WTC11 (cell line): ENCODE measurements at regions not wholly inside any gene's neighbourhood (a gene's known extent, or its start where the extent isn't known, plus 50 kb on each side); places are given as distances from the start of the nearest gene placed in this dataset.

Experiments used
- ATAC-seq: fragments of 200-7000 bp; cut with Tn5 transposase; 2 replicates; pipeline ENCODE4 v1.10.0; 2021; ENCODE audit warnings: mild to moderate bottlenecking, moderate library complexity
- CTCF ChIA-PET: fragments of 300-600 bp; sonication (Branson Sonifier 250); formaldehyde crosslinking; loops from one replicate; lab custom pipeline; 2021; ENCODE audit warnings: antibody characterized with exemption; lab: Charles Lee
- POLR2A ChIA-PET: fragments of 350-600 bp; sonication (Branson Sonifier 250); formaldehyde crosslinking; loops from one replicate; lab custom pipeline; 2021; ENCODE audit warnings: antibody characterized with exemption; lab: Charles Lee
- DNase-seq: peaks from one replicate; pipeline ENCODE4 v3.0.0; 2021; ENCODE audit warnings: low spot score
- H3K27ac Mint-ChIP-seq: 2 replicates; pipeline ENCODE4 v1.8.0; 2021; ENCODE audit warnings: mixed read lengths
- H3K27me3 Mint-ChIP-seq: 2 replicates; pipeline ENCODE4 v1.8.0; 2021; ENCODE audit warnings: low read depth, mild to moderate bottlenecking, moderate library complexity, mixed read lengths
- H3K36me3 Mint-ChIP-seq: 2 replicates; pipeline ENCODE4 v1.8.0; 2021; ENCODE audit warnings: mixed read lengths
- H3K4me1 Mint-ChIP-seq: 2 replicates; pipeline ENCODE4 v1.8.0; 2022; ENCODE audit warnings: mixed read lengths
- H3K4me3 Mint-ChIP-seq: 2 replicates; pipeline ENCODE4 v1.8.0; 2021; ENCODE audit warnings: mild to moderate bottlenecking, moderate library complexity, mixed read lengths
- H3K9me3 Mint-ChIP-seq: 2 replicates; pipeline ENCODE4 v1.8.0; 2021; ENCODE audit warnings: mixed read lengths
- CBFB ChIP-seq: sonication (generic); formaldehyde crosslinking; IDR thresholded peaks from 2 replicates; pipeline ENCODE4 v1.8.1; 2022; ENCODE audit warnings: mild to moderate bottlenecking, low read depth, missing genetic modification reagents
- ELF4 ChIP-seq: sonication (generic); formaldehyde crosslinking; IDR thresholded peaks from 2 replicates; pipeline ENCODE4 v1.8.1; 2022; ENCODE audit warnings: low read depth, mild to moderate bottlenecking, moderate library complexity, missing genetic modification reagents
- ESRRA ChIP-seq: sonication (generic); formaldehyde crosslinking; IDR thresholded peaks from 2 replicates; pipeline ENCODE4 v1.8.1; 2022; ENCODE audit warnings: mild to moderate bottlenecking, missing genetic modification reagents, borderline replicate concordance
- ETV6 ChIP-seq: sonication (generic); formaldehyde crosslinking; IDR thresholded peaks from 2 replicates; pipeline ENCODE4 v1.8.1; 2022; ENCODE audit warnings: mild to moderate bottlenecking, missing genetic modification reagents
- FOXK1 ChIP-seq: sonication (generic); formaldehyde crosslinking; IDR thresholded peaks from 2 replicates; pipeline ENCODE4 v1.8.0; 2022; ENCODE audit warnings: mild to moderate bottlenecking, moderate library complexity, missing genetic modification reagents
- GABPB1 ChIP-seq: sonication (generic); formaldehyde crosslinking; IDR thresholded peaks from 2 replicates; pipeline ENCODE4 v1.8.1; 2023; ENCODE audit warnings: mild to moderate bottlenecking, missing genetic modification reagents
- MLX ChIP-seq: sonication (generic); formaldehyde crosslinking; IDR thresholded peaks from 2 replicates; pipeline ENCODE4 v1.8.1; 2023; ENCODE audit warnings: mild to moderate bottlenecking, missing genetic modification reagents, moderate library complexity
- NFATC4 ChIP-seq: fragments of 250-450 bp; sonication (Bioruptor Pico); IDR thresholded peaks from 2 replicates; pipeline ENCODE4 v1.9.0; 2021; ENCODE audit warnings: mild to moderate bottlenecking
- NFE2L1 ChIP-seq: sonication (generic); formaldehyde crosslinking; IDR thresholded peaks from 2 replicates; pipeline ENCODE4 v1.8.1; 2023; ENCODE audit warnings: missing genetic modification reagents
- NFYB ChIP-seq: sonication (generic); formaldehyde crosslinking; conservative IDR thresholded peaks from 2 replicates; pipeline ENCODE4 v1.8.0; 2022; ENCODE audit warnings: low read depth, missing genetic modification reagents
- OVOL2 ChIP-seq: fragments of 250-450 bp; sonication (Bioruptor Pico); IDR thresholded peaks from 2 replicates; pipeline ENCODE4 v1.9.0; 2021; ENCODE audit warnings: mild to moderate bottlenecking, borderline replicate concordance
- PRRX2 ChIP-seq: fragments of 250-450 bp; sonication (Bioruptor Pico); IDR thresholded peaks from 2 replicates; pipeline ENCODE4 v1.8.0; 2021; ENCODE audit warnings: mild to moderate bottlenecking
- SMAD3 ChIP-seq: sonication (generic); formaldehyde crosslinking; IDR thresholded peaks from 2 replicates; pipeline ENCODE4 v1.8.0; 2022; ENCODE audit warnings: missing genetic modification reagents, mild to moderate bottlenecking, borderline replicate concordance
- TCF7 ChIP-seq: sonication (generic); formaldehyde crosslinking; IDR thresholded peaks from 2 replicates; pipeline ENCODE4 v1.8.0; 2022; ENCODE audit warnings: mild to moderate bottlenecking, low read depth, missing genetic modification reagents, moderate library complexity
- ZNF121 ChIP-seq: sonication (generic); formaldehyde crosslinking; IDR thresholded peaks from 2 replicates; pipeline ENCODE4 v1.8.0; 2023; ENCODE audit warnings: missing genetic modification reagents
- ZNF219 ChIP-seq: sonication (generic); formaldehyde crosslinking; IDR thresholded peaks from 2 replicates; pipeline ENCODE4 v1.8.0; 2023; ENCODE audit warnings: missing genetic modification reagents, mild to moderate bottlenecking, borderline replicate concordance
- ZNF232 ChIP-seq: sonication (generic); formaldehyde crosslinking; IDR thresholded peaks from 2 replicates; pipeline ENCODE4 v1.8.0; 2022; ENCODE audit warnings: mild to moderate bottlenecking, missing genetic modification reagents
- ZNF263 ChIP-seq: sonication (generic); formaldehyde crosslinking; IDR thresholded peaks from 2 replicates; pipeline ENCODE4 v1.8.1; 2022; ENCODE audit warnings: low read depth, mild to moderate bottlenecking, moderate library complexity, missing genetic modification reagents
- ZNF281 ChIP-seq: sonication (generic); formaldehyde crosslinking; IDR thresholded peaks from 2 replicates; pipeline ENCODE4 v1.8.0; 2023; ENCODE audit warnings: mild to moderate bottlenecking, missing genetic modification reagents
- ZNF317 ChIP-seq: sonication (generic); formaldehyde crosslinking; IDR thresholded peaks from 2 replicates; pipeline ENCODE4 v1.8.1; 2023; ENCODE audit warnings: low read depth, mild to moderate bottlenecking, moderate library complexity, missing genetic modification reagents, borderline replicate concordance
- ZNF416 ChIP-seq: fragments of 250-450 bp; sonication (Bioruptor Pico); IDR thresholded peaks from 2 replicates; pipeline ENCODE4 v1.9.0; 2021; ENCODE audit warnings: mild to moderate bottlenecking, inconsistent platforms
- ZNF423 ChIP-seq: fragments of 250-450 bp; sonication (Bioruptor Pico); IDR thresholded peaks from 2 replicates; pipeline ENCODE4 v2.1.2; 2022; ENCODE audit warnings: mild to moderate bottlenecking, moderate library complexity
- TF ChIP-seq, protein P1 (sequence below): sonication (generic); formaldehyde crosslinking; IDR thresholded peaks from 2 replicates; pipeline ENCODE4 v1.8.1; 2023; ENCODE audit warnings: mild to moderate bottlenecking, missing genetic modification reagents
- TF ChIP-seq, protein P2 (sequence below): sonication (generic); formaldehyde crosslinking; IDR thresholded peaks from 2 replicates; pipeline ENCODE4 v1.8.1; 2022; ENCODE audit warnings: low read depth, mild to moderate bottlenecking, moderate library complexity, missing genetic modification reagents, borderline replicate concordance
- TF ChIP-seq, protein P3 (sequence below): sonication (generic); formaldehyde crosslinking; IDR thresholded peaks from 2 replicates; pipeline ENCODE4 v1.8.1; 2022; ENCODE audit warnings: low read depth, missing genetic modification reagents, borderline replicate concordance
- TF ChIP-seq, protein P4 (sequence below): fragments of 250-450 bp; sonication (Bioruptor Pico); conservative IDR thresholded peaks from 2 replicates; pipeline ENCODE4 v1.9.0; 2021; ENCODE audit warnings: mild to moderate bottlenecking
- TF ChIP-seq, protein P5 (sequence below): fragments of 250-450 bp; sonication (Bioruptor Pico); IDR thresholded peaks from 2 replicates; pipeline ENCODE4 v1.9.0; 2021; ENCODE audit warnings: moderate library complexity, mild to moderate bottlenecking, inconsistent platforms, borderline replicate concordance

- TF ChIP-seq NFATC4 (CRISPR knock-in tag) = no peak
- TF ChIP-seq ZNF232 (CRISPR knock-in tag) = no peak
- TF ChIP-seq ZNF423 (CRISPR knock-in tag) = no peak
- TF ChIP-seq, protein P1, sequence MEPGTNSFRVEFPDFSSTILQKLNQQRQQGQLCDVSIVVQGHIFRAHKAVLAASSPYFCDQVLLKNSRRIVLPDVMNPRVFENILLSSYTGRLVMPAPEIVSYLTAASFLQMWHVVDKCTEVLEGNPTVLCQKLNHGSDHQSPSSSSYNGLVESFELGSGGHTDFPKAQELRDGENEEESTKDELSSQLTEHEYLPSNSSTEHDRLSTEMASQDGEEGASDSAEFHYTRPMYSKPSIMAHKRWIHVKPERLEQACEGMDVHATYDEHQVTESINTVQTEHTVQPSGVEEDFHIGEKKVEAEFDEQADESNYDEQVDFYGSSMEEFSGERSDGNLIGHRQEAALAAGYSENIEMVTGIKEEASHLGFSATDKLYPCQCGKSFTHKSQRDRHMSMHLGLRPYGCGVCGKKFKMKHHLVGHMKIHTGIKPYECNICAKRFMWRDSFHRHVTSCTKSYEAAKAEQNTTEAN = no peak
- TF ChIP-seq CBFB = no peak
- TF ChIP-seq PRRX2 (CRISPR knock-in tag) = no peak
- no peak for TF ChIP-seq NFE2L1
- no peak for TF ChIP-seq ELF4 (CRISPR knock-in tag)
- TF ChIP-seq, all 79 proteins: peak for 0
These were observed 174.6 kb upstream of the GATB start (continued) for GRCh38 chr4:151935411-151935810.

DNA sequence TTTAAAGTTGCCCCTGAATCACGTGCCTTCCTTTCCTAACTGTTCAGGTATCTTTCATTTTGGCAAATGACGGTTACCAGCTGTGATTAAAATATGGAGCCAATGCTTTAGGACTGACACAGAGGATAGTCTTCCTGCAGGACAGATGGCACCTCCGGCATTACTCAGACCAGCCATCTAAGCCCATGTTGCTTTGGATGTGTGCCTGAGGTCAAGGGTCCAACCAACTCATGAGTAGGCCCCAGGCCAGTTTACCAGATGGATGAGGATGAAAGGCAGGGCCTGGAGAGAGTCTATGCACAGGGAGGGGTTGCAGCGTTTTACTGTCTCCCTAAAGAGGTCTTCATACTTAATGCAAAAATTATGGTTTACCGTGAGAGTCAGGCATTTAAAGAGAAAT, 174.0 kb upstream of the GATB start:
- Mint-ChIP-seq H3K27me3 (peaks cover 3% of the 10 kb centered on the region; the same call in 1 of the 2 replicates), H3K4me1 (peaks cover 3% of the 10 kb centered on the region; the same call in 1 of the 2 replicates), H3K36me3 (no peaks in the 10 kb centered on the region), H3K4me3 (no peak overlapping the region)
- DNase-seq (no peak), ATAC-seq (no peak)
- CTCF ChIA-PET = no interaction called here
- no peak for TF ChIP-seq ETV6
- no peak for TF ChIP-seq ZNF263
- TF ChIP-seq, protein P2, sequence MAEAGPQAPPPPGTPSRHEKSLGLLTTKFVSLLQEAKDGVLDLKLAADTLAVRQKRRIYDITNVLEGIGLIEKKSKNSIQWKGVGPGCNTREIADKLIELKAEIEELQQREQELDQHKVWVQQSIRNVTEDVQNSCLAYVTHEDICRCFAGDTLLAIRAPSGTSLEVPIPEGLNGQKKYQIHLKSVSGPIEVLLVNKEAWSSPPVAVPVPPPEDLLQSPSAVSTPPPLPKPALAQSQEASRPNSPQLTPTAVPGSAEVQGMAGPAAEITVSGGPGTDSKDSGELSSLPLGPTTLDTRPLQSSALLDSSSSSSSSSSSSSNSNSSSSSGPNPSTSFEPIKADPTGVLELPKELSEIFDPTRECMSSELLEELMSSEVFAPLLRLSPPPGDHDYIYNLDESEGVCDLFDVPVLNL (CRISPR knock-in tag) = no peak
- no peak for TF ChIP-seq FOXK1
- TF ChIP-seq GABPB1 = no peak
- no peak for TF ChIP-seq ESRRA (CRISPR knock-in tag)
- TF ChIP-seq, protein P3, sequence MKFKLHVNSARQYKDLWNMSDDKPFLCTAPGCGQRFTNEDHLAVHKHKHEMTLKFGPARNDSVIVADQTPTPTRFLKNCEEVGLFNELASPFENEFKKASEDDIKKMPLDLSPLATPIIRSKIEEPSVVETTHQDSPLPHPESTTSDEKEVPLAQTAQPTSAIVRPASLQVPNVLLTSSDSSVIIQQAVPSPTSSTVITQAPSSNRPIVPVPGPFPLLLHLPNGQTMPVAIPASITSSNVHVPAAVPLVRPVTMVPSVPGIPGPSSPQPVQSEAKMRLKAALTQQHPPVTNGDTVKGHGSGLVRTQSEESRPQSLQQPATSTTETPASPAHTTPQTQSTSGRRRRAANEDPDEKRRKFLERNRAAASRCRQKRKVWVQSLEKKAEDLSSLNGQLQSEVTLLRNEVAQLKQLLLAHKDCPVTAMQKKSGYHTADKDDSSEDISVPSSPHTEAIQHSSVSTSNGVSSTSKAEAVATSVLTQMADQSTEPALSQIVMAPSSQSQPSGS (CRISPR knock-in tag) = no peak
- no peak for TF ChIP-seq OVOL2 (CRISPR knock-in tag)
- no peak for TF ChIP-seq TCF7 (CRISPR knock-in tag)
- TF ChIP-seq ZNF416 (CRISPR knock-in tag) = no peak
- no peak for TF ChIP-seq SMAD3 (CRISPR knock-in tag)
- TF ChIP-seq ZNF317 (CRISPR knock-in tag) = no peak
- TF ChIP-seq ZNF219 (CRISPR knock-in tag) = no peak
- no peak for TF ChIP-seq ZNF281 (CRISPR knock-in tag)
- no peak for TF ChIP-seq NFYB (CRISPR knock-in tag)
- TF ChIP-seq ZNF121 (CRISPR knock-in tag) = no peak
- TF ChIP-seq, protein P4, sequence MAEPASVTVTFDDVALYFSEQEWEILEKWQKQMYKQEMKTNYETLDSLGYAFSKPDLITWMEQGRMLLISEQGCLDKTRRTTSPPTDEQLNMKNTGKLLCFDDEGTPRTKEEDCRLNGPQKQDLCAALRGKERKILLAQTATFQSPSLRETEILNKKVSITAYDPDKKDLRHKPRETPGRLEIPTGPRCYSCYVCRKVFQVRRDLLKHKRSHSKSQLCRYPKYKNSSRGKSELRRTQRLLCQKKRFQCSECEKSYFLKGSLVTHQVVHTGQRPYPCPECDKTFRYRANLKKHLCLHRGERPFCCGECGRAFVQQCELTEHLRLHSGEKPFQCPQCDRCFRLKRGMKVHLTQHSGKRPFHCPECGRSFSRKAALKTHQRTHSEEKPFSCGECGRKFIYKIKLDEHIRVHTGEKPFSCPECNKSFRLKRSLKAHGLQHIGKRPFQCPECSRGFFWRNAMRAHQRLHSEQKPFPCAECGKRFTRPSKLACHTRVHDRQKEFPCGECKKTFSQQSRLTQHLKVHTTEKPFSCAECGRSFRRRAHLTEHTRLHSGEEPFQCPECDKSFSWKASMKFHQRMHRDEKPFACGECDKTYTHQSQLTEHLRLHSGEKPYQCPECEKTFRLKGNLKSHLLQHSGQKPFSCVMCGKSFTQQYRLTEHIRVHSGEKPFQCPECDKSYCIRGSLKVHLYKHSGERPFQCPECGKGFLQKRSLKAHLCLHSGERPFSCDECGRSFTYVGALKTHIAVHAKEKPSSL (CRISPR knock-in tag) = no peak
- no peak for TF ChIP-seq MLX
- TF ChIP-seq, protein P5, sequence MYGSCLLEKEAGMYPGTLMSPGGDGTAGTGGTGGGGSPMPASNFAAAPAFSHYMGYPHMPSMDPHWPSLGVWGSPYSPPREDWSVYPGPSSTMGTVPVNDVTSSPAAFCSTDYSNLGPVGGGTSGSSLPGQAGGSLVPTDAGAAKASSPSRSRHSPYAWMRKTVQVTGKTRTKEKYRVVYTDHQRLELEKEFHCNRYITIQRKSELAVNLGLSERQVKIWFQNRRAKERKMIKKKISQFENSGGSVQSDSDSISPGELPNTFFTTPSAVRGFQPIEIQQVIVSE (CRISPR knock-in tag) = no peak
- TF ChIP-seq ZNF232 (CRISPR knock-in tag) = no peak
- TF ChIP-seq, all 79 proteins: peak for 0
- POLR2A ChIA-PET = no interaction called here
- Mint-ChIP-seq H3K27ac (no peak overlapping the region), H3K9me3 (peaks cover 4% of the 10 kb centered on the region)
